Body of pancreas (tissue), 4 donors: ENCODE measurements at regions not wholly inside any gene's neighbourhood (a gene's known extent, or its start where the extent isn't known, plus 50 kb on each side); places are given as distances from the start of the nearest gene placed in this dataset.

Source experiments
- CTCF ChIP-seq, 7 experiments: fragments of 450-650 bp in 4 of 7; fragments of 200-600 bp in 3 of 7; sonication (generic) in 3 of 7; IDR thresholded peaks; one replicate each; pipeline ENCODE4 v1.5.1; 2016 to 2019; ENCODE audit warnings: antibody characterized with exemption in 7 of 7
- POLR2A ChIP-seq, 3 donors: fragments of 450-650 bp; IDR thresholded peaks; one replicate each; pipeline ENCODE4 v1.6.1; 2016; ENCODE audit warnings: antibody characterized with exemption in 3 of 3, mild to moderate bottlenecking in 2 of 3

GRCh38 chr12:24042651-24043050, 93.2 kb upstream of the SOX5 start:
- no peak for TF ChIP-seq CTCF (IDR thresholded peaks at IDR 0.05)
- no peak for TF ChIP-seq POLR2A (IDR thresholded peaks at IDR 0.05)
